ENCODE measurements at regions not wholly inside any gene's neighbourhood (a gene's known extent, or its start where the extent isn't known, plus 50 kb on each side); places are given as distances from the start of the nearest gene placed in this dataset.

DNA sequence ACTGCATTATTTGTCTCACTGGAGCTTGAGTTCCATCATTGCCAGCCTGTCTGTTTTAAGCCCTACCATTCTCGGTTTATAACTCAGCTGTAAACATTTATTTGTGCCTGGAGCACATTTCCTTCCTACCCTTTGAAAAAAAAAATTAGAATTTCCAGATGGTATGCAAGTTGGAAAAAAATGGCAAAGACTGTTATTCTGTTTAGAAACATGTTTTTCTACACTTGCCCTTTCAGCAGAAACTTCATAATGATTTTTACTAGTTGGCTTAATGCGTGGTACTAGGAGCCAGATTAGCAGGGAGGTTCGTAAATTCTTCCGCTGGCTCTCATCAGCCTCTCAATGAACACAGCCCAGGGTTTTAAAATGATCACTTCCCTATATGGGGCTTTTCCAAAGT lies 238.8 kb upstream of the WWC1 start:
- DNase-seq: no peak

DNA sequence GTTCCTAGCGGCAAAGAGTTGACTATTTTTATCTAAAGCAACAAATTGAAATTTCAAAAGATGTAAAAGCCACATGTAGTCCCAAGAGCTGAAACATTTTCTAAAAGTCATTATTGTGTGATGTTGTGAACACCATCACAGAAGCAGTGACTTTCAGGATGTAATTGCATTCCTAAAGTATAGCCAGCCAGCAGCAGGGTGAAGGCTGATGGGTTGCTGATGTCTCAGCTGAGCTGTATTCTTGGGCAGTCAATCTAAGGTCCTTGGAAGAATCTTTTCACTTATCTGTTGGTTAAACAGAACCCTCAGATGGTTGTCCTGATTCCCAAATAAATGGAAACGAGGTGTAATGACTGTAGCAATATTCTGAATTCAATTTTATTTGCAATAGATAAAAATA lies 237.4 kb upstream of the WWC1 start:
- no peak for DNase-seq

- DNase-seq: no peak
These were observed 236.2 kb upstream of the WWC1 start for GRCh38 chr5:168055141-168055683.

- no peak for DNase-seq
These were observed 235.5 kb upstream of the WWC1 start for GRCh38 chr5:168055961-168056360.

DNA sequence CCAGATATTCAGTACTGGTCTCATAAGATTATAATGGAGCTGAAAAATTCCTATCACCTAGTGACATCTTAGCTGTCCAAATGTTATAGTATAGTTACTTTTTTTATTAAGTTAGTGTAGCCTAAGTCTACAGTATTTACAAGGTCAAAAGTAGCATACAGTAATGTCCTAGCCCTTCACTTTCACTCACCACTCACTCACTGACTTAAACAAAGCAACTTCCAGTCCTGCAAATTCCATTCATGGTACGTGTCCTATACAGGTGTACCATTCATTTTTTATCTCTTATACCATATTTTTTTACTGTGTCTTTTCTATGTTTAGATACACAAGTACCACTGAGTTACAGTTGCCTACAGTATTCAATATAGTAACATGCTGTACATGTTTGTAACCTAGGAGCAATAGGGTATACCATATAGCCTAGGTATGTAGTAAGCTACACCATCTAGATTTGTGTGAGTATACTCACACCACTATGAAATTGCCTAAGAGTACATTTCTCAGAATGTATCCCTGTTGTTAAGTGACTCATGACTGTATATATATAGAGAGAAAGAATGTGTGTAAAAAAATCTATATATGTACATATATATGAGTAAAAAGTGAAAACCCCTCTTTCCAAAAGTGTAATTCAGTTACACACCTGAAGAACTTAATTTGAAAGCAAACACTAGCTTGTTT lies 234.8 kb upstream of the WWC1 start:
- DNase-seq: no peak

- no peak for DNase-seq
These were observed 233.5 kb upstream of the WWC1 start for GRCh38 chr5:168057905-168058304.

- DNase-seq: no peak
These were observed 232.3 kb upstream of the WWC1 start for GRCh38 chr5:168059131-168059530.

- DNase-seq: no peak
These were observed 229.2 kb upstream of the WWC1 start for GRCh38 chr5:168062239-168062638.

- no peak for DNase-seq
These were observed 227.0 kb upstream of the WWC1 start for GRCh38 chr5:168064457-168064856.

- no peak for DNase-seq
These were observed 226.4 kb upstream of the WWC1 start for GRCh38 chr5:168064933-168065622.

DNA sequence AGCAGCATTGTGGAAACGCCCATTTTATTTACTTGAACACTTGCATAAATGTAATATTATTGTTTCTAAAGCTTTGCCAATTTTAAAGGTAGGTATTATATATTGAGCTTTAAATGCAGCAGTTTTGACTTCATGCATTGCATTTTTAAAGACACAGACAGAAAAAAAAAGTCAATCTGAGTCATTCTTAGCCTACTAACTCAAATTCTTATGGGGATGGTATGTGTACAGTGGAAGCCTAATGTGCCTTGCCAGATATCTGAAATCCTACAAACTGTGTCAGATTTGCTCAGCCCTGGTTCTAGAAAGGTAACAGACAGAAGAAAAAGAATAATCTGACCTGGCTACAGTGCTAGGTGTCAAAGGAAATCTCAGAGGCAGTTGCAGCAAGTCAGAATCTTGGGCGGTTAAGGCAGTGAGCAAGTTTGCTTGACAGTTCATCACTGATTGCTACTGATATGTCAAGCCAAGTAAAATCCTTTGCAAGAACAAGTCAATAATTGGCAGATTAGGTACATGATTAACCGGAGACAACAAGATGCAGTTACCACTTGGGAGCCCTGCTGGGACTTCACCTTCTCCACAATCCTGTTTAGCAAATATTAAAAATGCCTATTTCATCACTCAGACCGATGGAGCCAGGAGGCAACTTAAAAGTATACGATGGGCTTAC lies 224.8 kb upstream of the WWC1 start:
- DNase-seq: no peak

DNA sequence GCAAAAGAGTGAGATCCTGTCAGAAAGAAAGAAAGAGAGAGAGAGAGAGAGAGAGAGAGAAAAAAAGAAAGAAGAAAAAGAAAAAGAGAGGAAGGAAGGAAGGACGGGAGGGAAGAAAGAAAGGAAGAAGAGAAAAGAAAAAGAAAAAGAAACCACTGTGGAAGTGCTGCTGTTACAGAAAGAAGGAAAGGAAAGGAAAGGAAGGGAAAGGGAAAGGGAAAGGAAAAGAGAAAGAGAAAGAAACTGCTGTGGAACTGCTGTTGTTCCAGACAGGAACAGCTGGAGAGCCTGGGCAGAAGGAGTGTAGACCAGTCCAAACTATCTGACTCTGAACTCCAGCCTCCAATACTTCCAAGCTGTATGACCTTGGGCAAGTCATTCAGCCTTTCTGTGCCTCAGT lies 220.7 kb upstream of the WWC1 start:
- no peak for DNase-seq

- DNase-seq: no peak
These were observed 218.8 kb upstream of the WWC1 start for GRCh38 chr5:168072665-168073064.

- DNase-seq: no peak
These were observed 218.1 kb upstream of the WWC1 start for GRCh38 chr5:168073311-168073710.

- no peak for DNase-seq
These were observed 217.2 kb upstream of the WWC1 start for GRCh38 chr5:168073991-168074800.

DNA sequence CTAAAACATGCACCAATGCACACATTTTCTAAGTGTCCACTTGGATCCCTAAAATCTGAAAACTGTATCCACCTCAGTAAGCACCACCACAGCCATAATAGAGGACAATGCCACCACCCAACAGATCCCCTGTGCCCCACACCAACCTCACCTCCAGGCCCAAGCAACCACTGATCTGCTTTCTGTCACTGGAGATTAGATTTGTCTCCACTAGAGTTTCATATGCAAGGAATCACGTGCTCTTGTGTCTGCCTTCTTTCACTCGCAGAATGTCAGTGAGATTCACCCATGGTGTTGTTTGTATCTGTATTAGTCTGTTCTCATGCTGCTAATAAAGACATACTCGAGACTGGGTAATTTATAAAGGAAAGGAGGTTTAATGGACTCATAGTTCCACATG lies 216.1 kb upstream of the WWC1 start:
- DNase-seq: no peak

GRCh38 chr5:168076561-168076991 lies 214.9 kb upstream of the WWC1 start:
- no peak for DNase-seq

GRCh38 chr5:168085261-168086031 lies 206.0 kb upstream of the WWC1 start:
- no peak for DNase-seq

- no peak for DNase-seq
These were observed 205.3 kb upstream of the WWC1 start for GRCh38 chr5:168086104-168086610.

DNA sequence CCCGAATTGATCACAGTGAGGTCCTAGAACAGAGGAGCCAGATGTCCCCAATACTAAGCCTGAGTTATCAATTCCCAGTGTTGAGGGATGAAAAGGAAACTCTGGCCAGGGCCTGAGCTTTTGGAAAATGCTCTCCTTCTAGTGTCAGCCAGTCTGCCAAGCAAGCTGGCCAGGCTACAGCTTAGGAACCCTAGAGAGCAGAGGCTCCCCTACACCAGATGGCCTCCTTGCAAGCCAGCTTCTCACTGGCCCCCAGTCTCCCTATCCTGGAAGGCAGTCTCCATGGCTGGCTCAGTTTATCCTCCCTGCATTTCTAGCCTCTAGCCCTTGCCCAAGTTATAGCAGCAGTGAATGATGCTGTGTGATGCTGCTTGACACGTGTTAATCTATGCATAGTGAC lies 204.7 kb upstream of the WWC1 start:
- DNase-seq: no peak

- no peak for DNase-seq
These were observed 202.9 kb upstream of the WWC1 start for GRCh38 chr5:168088410-168089173.

Data from 8988T (cell line).